ENCODE measurements at regions not wholly inside any gene's neighbourhood (a gene's known extent, or its start where the extent isn't known, plus 50 kb on each side); places are given as distances from the start of the nearest gene placed in this dataset.
"Not testable (repeated sequence)": the region's sequence is repeated elsewhere in the genome, so short reads cannot be mapped to it uniquely, and the experiment has no call there.

DNA sequence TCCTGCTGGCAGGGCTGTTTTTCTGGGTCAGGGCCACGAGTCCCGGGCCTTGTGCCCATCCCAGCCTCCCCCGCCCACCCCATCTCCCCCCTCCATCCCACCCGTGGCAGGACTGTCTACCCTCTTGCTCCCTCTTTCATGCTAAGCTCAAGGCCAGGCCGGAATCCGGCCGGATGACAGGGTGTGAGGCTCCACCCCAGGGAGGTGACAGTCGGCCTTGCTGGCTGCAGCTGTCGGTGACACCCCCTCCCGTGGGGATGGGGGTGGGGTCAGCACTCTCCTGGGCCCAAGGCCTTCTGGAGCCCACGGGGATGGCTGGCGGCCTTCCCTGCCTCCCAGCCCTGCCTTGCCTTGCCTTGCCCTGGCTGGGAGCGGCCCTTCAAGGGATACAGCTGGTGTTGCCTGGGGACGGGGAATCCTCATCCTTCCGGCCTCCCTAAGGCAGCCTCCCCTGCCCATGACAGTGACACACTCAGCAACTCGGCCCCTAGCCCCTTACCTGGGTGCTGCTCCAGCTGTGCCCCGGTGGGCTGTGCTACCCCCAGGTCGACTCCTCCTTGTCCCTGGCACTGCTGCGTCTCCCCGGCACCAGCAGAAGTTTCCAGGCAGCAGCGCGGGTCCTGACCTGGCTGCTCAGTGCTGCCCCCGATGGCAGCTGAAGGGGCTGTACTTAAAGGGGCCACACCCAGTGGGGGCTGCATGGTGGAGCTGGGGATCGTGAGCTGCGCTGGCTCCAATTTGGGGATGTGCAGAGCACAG, 303.9 kb downstream of the CCDC74A start:
- TF ChIP-seq, protein P1, sequence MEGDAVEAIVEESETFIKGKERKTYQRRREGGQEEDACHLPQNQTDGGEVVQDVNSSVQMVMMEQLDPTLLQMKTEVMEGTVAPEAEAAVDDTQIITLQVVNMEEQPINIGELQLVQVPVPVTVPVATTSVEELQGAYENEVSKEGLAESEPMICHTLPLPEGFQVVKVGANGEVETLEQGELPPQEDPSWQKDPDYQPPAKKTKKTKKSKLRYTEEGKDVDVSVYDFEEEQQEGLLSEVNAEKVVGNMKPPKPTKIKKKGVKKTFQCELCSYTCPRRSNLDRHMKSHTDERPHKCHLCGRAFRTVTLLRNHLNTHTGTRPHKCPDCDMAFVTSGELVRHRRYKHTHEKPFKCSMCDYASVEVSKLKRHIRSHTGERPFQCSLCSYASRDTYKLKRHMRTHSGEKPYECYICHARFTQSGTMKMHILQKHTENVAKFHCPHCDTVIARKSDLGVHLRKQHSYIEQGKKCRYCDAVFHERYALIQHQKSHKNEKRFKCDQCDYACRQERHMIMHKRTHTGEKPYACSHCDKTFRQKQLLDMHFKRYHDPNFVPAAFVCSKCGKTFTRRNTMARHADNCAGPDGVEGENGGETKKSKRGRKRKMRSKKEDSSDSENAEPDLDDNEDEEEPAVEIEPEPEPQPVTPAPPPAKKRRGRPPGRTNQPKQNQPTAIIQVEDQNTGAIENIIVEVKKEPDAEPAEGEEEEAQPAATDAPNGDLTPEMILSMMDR (IDR thresholded peaks at IDR 0.05; ENCODE audit: low read depth, low read length), result peak; percentile 49
- not testable (repeated sequence) for TF ChIP-seq EZH2phosphoT487 (IDR thresholded peaks at IDR 0.05; ENCODE audit: low read depth)

Data from OCI-LY3 (cell line).